OCI-LY7 (cell line): ENCODE measurements at regions not wholly inside any gene's neighbourhood (a gene's known extent, or its start where the extent isn't known, plus 50 kb on each side); places are given as distances from the start of the nearest gene placed in this dataset.

Experiments
- BruUV-seq: library from RNA; stranded (reverse); fragments of 400-500 nt; replicated peaks from 2 replicates; lab custom pipeline; 2021; lab: Mats Ljungman, UMichigan
- CTCF ChIA-PET: fragments of 300-600 bp; sonication (Branson Sonifier 250); formaldehyde crosslinking; loops from one replicate; lab custom pipeline; 2022; ENCODE audit warnings: antibody characterized with exemption; ENCODE audit not compliant: unreplicated experiment; lab: Charles Lee
- POLR2A ChIA-PET: fragments of 300-600 bp; sonication (Branson Sonifier 250); formaldehyde crosslinking; loops from one replicate; lab custom pipeline; 2022; ENCODE audit warnings: antibody characterized with exemption; lab: Charles Lee
- DNase-seq: peaks from one replicate; pipeline ENCODE4 v3.0.0-alpha.2; 2015; ENCODE audit warnings: low spot score
- H2AFZ ChIP-seq: fragments of 200-600 bp; sonication (generic), shearing (Covaris generic); 2 replicates; pipeline ENCODE4 v1.6.1; 2014; ENCODE audit warnings: mild to moderate bottlenecking, antibody characterized with exemption, low read length, moderate library complexity
- H3K27ac ChIP-seq: fragments of 200-600 bp; sonication (generic); 2 replicates; pipeline ENCODE4 v1.5.1; 2014; ENCODE audit warnings: mixed run types, low read depth, mild to moderate bottlenecking, moderate library complexity, low read length, inconsistent platforms; ENCODE audit not compliant: poor library complexity, severe bottlenecking
- H3K36me3 ChIP-seq: fragments of 200-600 bp; sonication (generic); 2 replicates; pipeline ENCODE4 v1.6.1; 2014; ENCODE audit warnings: mild to moderate bottlenecking, antibody characterized with exemption, low read length, moderate library complexity, mixed read lengths; ENCODE audit not compliant: insufficient read depth
- H3K4me1 ChIP-seq: fragments of 200-600 bp; sonication (generic); 2 replicates; pipeline ENCODE4 v1.5.1; 2014; ENCODE audit warnings: mild to moderate bottlenecking, low read length; ENCODE audit not compliant: insufficient read depth, poor library complexity, severe bottlenecking
- H3K4me2 ChIP-seq: fragments of 200-600 bp; sonication (generic); 2 replicates; pipeline ENCODE4 v1.6.1; 2014; ENCODE audit warnings: mild to moderate bottlenecking, low read length
- H3K4me3 ChIP-seq: fragments of 200-600 bp; sonication (generic); 2 replicates; pipeline ENCODE4 v1.5.1; 2014; ENCODE audit warnings: mild to moderate bottlenecking, low read depth, low read length; ENCODE audit not compliant: poor library complexity, severe bottlenecking
- H3K79me2 ChIP-seq: fragments of 200-600 bp; sonication (generic); 2 replicates; pipeline ENCODE4 v1.6.1; 2016; ENCODE audit warnings: low read depth, mild to moderate bottlenecking, low read length, moderate library complexity, mixed read lengths; ENCODE audit not compliant: insufficient read depth
- H3K9me2 ChIP-seq: fragments of 200-600 bp; sonication (generic); 2 replicates; pipeline ENCODE4 v1.6.1; 2016; ENCODE audit warnings: mild to moderate bottlenecking, low read length, mixed read lengths; ENCODE audit not compliant: insufficient read depth
- H3K9me3 ChIP-seq: fragments of 200-600 bp; sonication (generic); 2 replicates; pipeline ENCODE4 v1.6.1; 2014; ENCODE audit warnings: mild to moderate bottlenecking, mixed run types, low read length, mixed read lengths
- H4K20me1 ChIP-seq: fragments of 200-600 bp; sonication (generic); 2 replicates; pipeline ENCODE4 v1.6.1; 2014; ENCODE audit warnings: mild to moderate bottlenecking, antibody characterized with exemption, low read length, moderate library complexity, mixed read lengths; ENCODE audit not compliant: insufficient read depth
- CTCF ChIP-seq: fragments of 200-600 bp; sonication (generic); conservative IDR thresholded peaks from 2 replicates; pipeline ENCODE4 v1.5.1; 2014; ENCODE audit warnings: mild to moderate bottlenecking, antibody characterized with exemption, low read length, moderate library complexity, mixed read lengths
- EZH2phosphoT487 ChIP-seq: fragments of 200-600 bp; sonication (generic); IDR thresholded peaks from 2 replicates; pipeline ENCODE4 v1.6.1; 2018; ENCODE audit warnings: low read depth, borderline replicate concordance, mild to moderate bottlenecking, mixed run types, antibody characterized with exemption, low read length, moderate library complexity, mixed read lengths
- intact Hi-C: fragments of 100-400 bp; cut with micrococcal nuclease; formaldehyde crosslinking; loops from one replicate; pipeline ENCODE4 v1.10.0; 2022; ENCODE audit not compliant: unreplicated experiment

GRCh38 chr2:161556440-161556839 lies 67.8 kb upstream of the SLC4A10 start:
- TF ChIP-seq EZH2phosphoT487 = no peak
- TF ChIP-seq CTCF = peak; percentile 49
- Histone ChIP-seq H3K9me2 (no peaks in the 10 kb centered on the region), H2AFZ (no peak overlapping the region), H3K9me3 (no peaks in the 10 kb centered on the region), H3K27ac (no peak overlapping the region), H3K4me3 (no peak overlapping the region), H3K36me3 (no peaks in the 10 kb centered on the region), H3K79me2 (no peaks in the 10 kb centered on the region), H3K4me1 (no peaks in the 10 kb centered on the region), H4K20me1 (no peaks in the 10 kb centered on the region), H3K4me2 (no peak overlapping the region)
- intact Hi-C loops = no loop called here
- POLR2A ChIA-PET = no interaction called here
- CTCF ChIA-PET = no interaction called here
- no TSS peak for BruUV-seq
- DNase-seq = no peak

GRCh38 chr2:161557538-161557937 lies 66.7 kb upstream of the SLC4A10 start:
- H3K36me3 ChIP-seq = no peaks in the 10 kb centered on the region
- no peak for DNase-seq
- no peak overlapping the region for H3K4me3 ChIP-seq
- no peak overlapping the region for H3K4me2 ChIP-seq
- POLR2A ChIA-PET = no interaction called here
- no peaks in the 10 kb centered on the region for H3K4me1 ChIP-seq
- no TSS peak for BruUV-seq
- no peaks in the 10 kb centered on the region for H3K9me2 ChIP-seq
- TF ChIP-seq EZH2phosphoT487 (no peak), CTCF (no peak)
- intact Hi-C loops = no loop called here
- H3K9me3 ChIP-seq = no peaks in the 10 kb centered on the region
- H3K27ac ChIP-seq = no peak overlapping the region
- no peaks in the 10 kb centered on the region for H4K20me1 ChIP-seq
- CTCF ChIA-PET = no interaction called here
- no peaks in the 10 kb centered on the region for H3K79me2 ChIP-seq
- no peak overlapping the region for H2AFZ ChIP-seq

GRCh38 chr2:161564906-161565305 lies 59.3 kb upstream of the SLC4A10 start:
- intact Hi-C loops = no loop called here
- POLR2A ChIA-PET = interaction anchor here (0.8 kb wide), 1 partner anchor 647 kb away, joined by 3 read pairs; no protein-coding TSS in a partner anchor
- CTCF ChIA-PET = no interaction called here

More at GRCh38 chr2:161564906-161565305, 59.3 kb upstream of the SLC4A10 start:
- no peak overlapping the region for H2AFZ ChIP-seq
- H3K79me2 ChIP-seq = no peaks in the 10 kb centered on the region
- BruUV-seq = no TSS peak
- H3K4me3 ChIP-seq = no peak overlapping the region
- H3K36me3 ChIP-seq = no peaks in the 10 kb centered on the region
- no peaks in the 10 kb centered on the region for H4K20me1 ChIP-seq
- H3K4me1 ChIP-seq = no peaks in the 10 kb centered on the region
- H3K9me3 ChIP-seq = 0 out of 2 replicates have a peak, but pooled peaks cover 4% of the 10 kb centered on the region
- no peak overlapping the region for H3K27ac ChIP-seq
- DNase-seq = no peak
- H3K9me2 ChIP-seq = no peaks in the 10 kb centered on the region
- no peak overlapping the region for H3K4me2 ChIP-seq
- TF ChIP-seq CTCF (no peak), EZH2phosphoT487 (no peak)
